ENCODE measurements at regions not wholly inside any gene's neighbourhood (a gene's known extent, or its start where the extent isn't known, plus 50 kb on each side); places are given as distances from the start of the nearest gene placed in this dataset.

DNA sequence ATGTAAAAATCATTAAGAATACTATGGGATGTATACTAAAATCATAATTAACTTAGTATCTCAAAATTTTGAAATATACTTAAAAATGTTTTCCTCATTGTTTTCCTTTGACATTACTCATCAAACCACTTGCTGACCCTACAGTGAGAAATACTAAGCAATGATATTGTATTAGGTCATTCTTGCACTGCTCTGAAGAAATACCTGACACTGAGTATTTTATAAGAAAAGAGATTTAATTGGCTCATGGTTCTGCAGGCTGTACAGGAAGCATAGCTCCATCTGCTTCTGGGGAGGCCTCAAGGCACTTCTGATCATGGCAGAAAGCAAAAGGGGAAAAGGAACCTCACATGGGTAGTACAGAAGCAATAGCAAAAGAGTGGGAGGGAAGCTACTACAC is 950.9 kb upstream of the CHORDC1 start:
- no peaks in the 10 kb centered on the region for H3K27me3 Mint-ChIP-seq
- intact Hi-C loops (cut with micrococcal nuclease), result no loop called here
- no peaks in the 10 kb centered on the region for H3K4me1 Mint-ChIP-seq

GRCh38 chr11:91170711-91171110 is 947.9 kb upstream of the CHORDC1 start:
- no peak for DNase-seq
- Mint-ChIP-seq H3K36me3 (ENCODE audit: low read depth) (no peaks in the 10 kb centered on the region), H3K27ac (no peak overlapping the region), H3K27me3 (no peaks in the 10 kb centered on the region), H3K9me3 (peaks cover 8% of the 10 kb centered on the region), H3K4me1 (no peaks in the 10 kb centered on the region), H3K4me3 (no peak overlapping the region)
- intact Hi-C loops (cut with micrococcal nuclease), result no loop called here

More for the DNA sequence above, 950.9 kb upstream of the CHORDC1 start:
- Mint-ChIP-seq H3K27ac (no peak overlapping the region), H3K4me3 (no peak overlapping the region), H3K9me3 (peaks cover 8% of the 10 kb centered on the region), H3K36me3 (ENCODE audit: low read depth) (no peaks in the 10 kb centered on the region)
- DNase-seq, result no peak

- Mint-ChIP-seq H3K9me3 (peaks cover 4% of the 10 kb centered on the region), H3K4me3 (no peak overlapping the region), H3K27me3 (no peaks in the 10 kb centered on the region), H3K27ac (no peak overlapping the region), H3K4me1 (no peaks in the 10 kb centered on the region), H3K36me3 (ENCODE audit: low read depth) (no peaks in the 10 kb centered on the region)
- intact Hi-C loops (cut with micrococcal nuclease), result no loop called here
- DNase-seq, result no peak
Measured at GRCh38 chr11:91164452-91164822, 941.6 kb upstream of the CHORDC1 start.

- H3K4me1 Mint-ChIP-seq, result no peaks in the 10 kb centered on the region
- no peak for DNase-seq
- H3K4me3 Mint-ChIP-seq, result no peak overlapping the region
- intact Hi-C loops (cut with micrococcal nuclease), result no loop called here
- no peaks in the 10 kb centered on the region for H3K36me3 Mint-ChIP-seq (ENCODE audit: low read depth)
- H3K9me3 Mint-ChIP-seq, result peaks cover 4% of the 10 kb centered on the region
- no peak overlapping the region for H3K27ac Mint-ChIP-seq
- H3K27me3 Mint-ChIP-seq, result no peaks in the 10 kb centered on the region
Measured at GRCh38 chr11:91163619-91164451, 941.0 kb upstream of the CHORDC1 start.

GRCh38 chr11:91160661-91161060 is 937.8 kb upstream of the CHORDC1 start:
- peaks cover 4% of the 10 kb centered on the region for H3K9me3 Mint-ChIP-seq
- intact Hi-C loops (cut with micrococcal nuclease), result no loop called here
- no peak for DNase-seq
- H3K4me1 Mint-ChIP-seq, result no peaks in the 10 kb centered on the region
- H3K27ac Mint-ChIP-seq, result no peak overlapping the region
- no peaks in the 10 kb centered on the region for H3K27me3 Mint-ChIP-seq
- H3K4me3 Mint-ChIP-seq, result no peak overlapping the region
- no peaks in the 10 kb centered on the region for H3K36me3 Mint-ChIP-seq (ENCODE audit: low read depth)

GRCh38 chr11:91158891-91159537 is 936.2 kb upstream of the CHORDC1 start:
- DNase-seq, result no peak
- intact Hi-C loops (cut with micrococcal nuclease), result no loop called here
- no peak overlapping the region for H3K27ac Mint-ChIP-seq
- H3K4me3 Mint-ChIP-seq, result no peak overlapping the region
- H3K4me1 Mint-ChIP-seq, result no peaks in the 10 kb centered on the region
- H3K36me3 Mint-ChIP-seq (ENCODE audit: low read depth), result no peaks in the 10 kb centered on the region
- no peaks in the 10 kb centered on the region for H3K27me3 Mint-ChIP-seq
- peaks cover 4% of the 10 kb centered on the region for H3K9me3 Mint-ChIP-seq

- Mint-ChIP-seq H3K4me1 (no peaks in the 10 kb centered on the region), H3K27ac (no peak overlapping the region), H3K27me3 (no peaks in the 10 kb centered on the region), H3K9me3 (peaks cover 4% of the 10 kb centered on the region), H3K36me3 (ENCODE audit: low read depth) (no peaks in the 10 kb centered on the region), H3K4me3 (no peak overlapping the region)
- no peak for DNase-seq
- intact Hi-C loops (cut with micrococcal nuclease), result no loop called here
Measured at GRCh38 chr11:91158297-91158696, 935.4 kb upstream of the CHORDC1 start.

DNA sequence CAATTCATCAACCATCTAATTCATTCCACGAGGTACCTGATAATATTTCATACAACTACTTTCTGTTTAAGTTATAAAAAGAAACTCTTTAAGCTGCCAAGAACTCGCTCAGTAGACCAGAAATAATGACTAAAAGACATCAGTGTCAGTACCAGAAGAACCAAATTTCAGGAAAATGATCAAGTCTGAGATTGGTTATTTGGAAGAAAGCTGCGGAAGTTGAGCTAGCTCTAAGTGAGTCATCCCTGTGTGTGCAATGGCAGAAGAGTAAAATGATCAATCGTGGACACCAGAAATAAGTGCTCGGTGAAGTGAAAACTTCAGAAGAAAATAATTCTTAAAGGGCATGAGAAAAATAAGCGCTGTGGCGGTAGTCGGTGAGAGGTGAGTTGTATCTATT is 933.2 kb upstream of the CHORDC1 start:
- H3K9me3 Mint-ChIP-seq, result peaks cover 16% of the 10 kb centered on the region
- intact Hi-C loops (cut with micrococcal nuclease), result no loop called here

DNA sequence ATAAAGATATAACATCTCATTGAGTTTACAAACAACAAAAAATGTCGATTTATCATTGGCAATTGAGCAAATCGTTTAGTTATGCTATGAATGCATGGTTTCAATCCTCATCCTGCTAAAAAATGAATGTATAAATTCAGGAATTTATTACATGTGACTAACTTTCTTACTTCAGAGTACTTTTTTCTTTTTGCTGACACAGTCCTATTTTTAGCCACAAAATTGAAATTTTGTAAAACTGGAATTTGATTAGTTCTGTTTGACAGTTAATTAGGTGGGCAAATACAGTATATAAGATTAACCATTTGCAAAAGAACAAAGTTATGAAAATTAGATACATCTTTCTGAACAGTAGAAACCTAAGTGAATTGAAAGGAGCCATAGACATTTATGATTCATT is 925.0 kb upstream of the CHORDC1 start:
- intact Hi-C loops (cut with micrococcal nuclease), result no loop called here
- H3K27me3 Mint-ChIP-seq, result no peaks in the 10 kb centered on the region
- no peak overlapping the region for H3K4me3 Mint-ChIP-seq
- no peak for DNase-seq
- no peak overlapping the region for H3K27ac Mint-ChIP-seq
- H3K4me1 Mint-ChIP-seq, result no peaks in the 10 kb centered on the region
- H3K36me3 Mint-ChIP-seq (ENCODE audit: low read depth), result no peaks in the 10 kb centered on the region
- H3K9me3 Mint-ChIP-seq, result peaks cover 16% of the 10 kb centered on the region

More for the DNA sequence above, 933.2 kb upstream of the CHORDC1 start:
- Mint-ChIP-seq H3K27ac (no peak overlapping the region), H3K4me3 (no peak overlapping the region), H3K36me3 (ENCODE audit: low read depth) (no peaks in the 10 kb centered on the region), H3K27me3 (no peaks in the 10 kb centered on the region), H3K4me1 (no peaks in the 10 kb centered on the region)
- DNase-seq, result no peak

- intact Hi-C loops (cut with micrococcal nuclease), result no loop called here
- no peak for DNase-seq
- Mint-ChIP-seq H3K4me3 (no peak overlapping the region), H3K27me3 (no peaks in the 10 kb centered on the region), H3K36me3 (ENCODE audit: low read depth) (no peaks in the 10 kb centered on the region), H3K4me1 (no peaks in the 10 kb centered on the region), H3K9me3 (no peaks in the 10 kb centered on the region), H3K27ac (no peak overlapping the region)
Measured at GRCh38 chr11:91141655-91142054, 918.8 kb upstream of the CHORDC1 start.

DNA sequence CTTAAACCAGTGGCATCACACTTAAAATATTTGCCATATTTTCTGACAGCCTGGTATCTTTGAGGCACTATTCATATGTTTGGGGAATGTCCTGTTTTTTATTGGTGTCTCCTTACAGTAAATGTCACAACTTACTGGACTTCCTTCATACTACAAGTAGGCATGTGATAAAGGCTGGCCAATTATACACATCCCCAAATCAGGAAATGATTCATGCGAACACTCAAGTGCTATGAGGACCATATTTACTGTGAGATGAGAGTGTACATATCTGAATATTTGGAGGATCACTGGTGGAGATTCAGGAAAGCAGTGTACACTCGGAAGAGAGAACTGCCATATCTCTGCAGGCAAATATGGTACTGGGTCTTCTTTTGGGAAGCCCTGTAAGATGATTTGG is 913.8 kb upstream of the CHORDC1 start:
- Mint-ChIP-seq H3K27me3 (no peaks in the 10 kb centered on the region), H3K9me3 (no peaks in the 10 kb centered on the region), H3K27ac (no peak overlapping the region), H3K36me3 (ENCODE audit: low read depth) (no peaks in the 10 kb centered on the region), H3K4me1 (no peaks in the 10 kb centered on the region), H3K4me3 (no peak overlapping the region)
- intact Hi-C loops (cut with micrococcal nuclease), result no loop called here
- no peak for DNase-seq

GRCh38 chr11:91133361-91133760 is 910.5 kb upstream of the CHORDC1 start:
- Mint-ChIP-seq H3K27ac (no peak overlapping the region), H3K4me3 (no peak overlapping the region), H3K9me3 (no peaks in the 10 kb centered on the region), H3K36me3 (ENCODE audit: low read depth) (no peaks in the 10 kb centered on the region), H3K4me1 (no peaks in the 10 kb centered on the region), H3K27me3 (no peaks in the 10 kb centered on the region)
- intact Hi-C loops (cut with micrococcal nuclease), result no loop called here
- DNase-seq, result no peak

DNA sequence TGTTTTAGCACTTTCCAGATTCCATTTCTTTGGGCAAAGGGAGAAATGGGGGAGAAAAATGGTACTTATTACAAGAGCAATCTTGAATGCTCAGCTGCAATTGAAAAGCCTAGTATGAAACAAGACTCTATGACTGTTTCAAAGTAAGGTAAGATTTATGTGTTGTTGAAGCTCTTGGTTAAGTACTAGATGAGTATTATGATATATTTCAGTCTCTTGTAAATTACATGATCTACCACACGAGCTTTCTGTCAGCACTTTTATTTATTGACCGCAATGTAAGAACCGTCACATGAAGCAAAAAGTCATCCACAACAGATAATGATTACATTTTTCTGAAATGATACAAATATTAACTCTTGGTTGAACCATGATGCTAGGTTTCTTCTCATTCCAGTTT is 906.7 kb upstream of the CHORDC1 start:
- Mint-ChIP-seq H3K4me3 (no peak overlapping the region), H3K27me3 (no peaks in the 10 kb centered on the region), H3K27ac (no peak overlapping the region), H3K9me3 (peaks cover 8% of the 10 kb centered on the region), H3K4me1 (no peaks in the 10 kb centered on the region), H3K36me3 (ENCODE audit: low read depth) (no peaks in the 10 kb centered on the region)
- intact Hi-C loops (cut with micrococcal nuclease), result no loop called here
- no peak for DNase-seq

- Mint-ChIP-seq H3K36me3 (ENCODE audit: low read depth) (no peaks in the 10 kb centered on the region), H3K4me3 (no peak overlapping the region), H3K27me3 (no peaks in the 10 kb centered on the region), H3K9me3 (peaks cover 8% of the 10 kb centered on the region), H3K27ac (no peak overlapping the region), H3K4me1 (no peaks in the 10 kb centered on the region)
- intact Hi-C loops (cut with micrococcal nuclease), result no loop called here
- DNase-seq, result no peak
Measured at GRCh38 chr11:91124363-91124762, 901.5 kb upstream of the CHORDC1 start.

- Mint-ChIP-seq H3K36me3 (ENCODE audit: low read depth) (no peaks in the 10 kb centered on the region), H3K27ac (no peak overlapping the region), H3K9me3 (peaks cover 12% of the 10 kb centered on the region), H3K27me3 (no peaks in the 10 kb centered on the region), H3K4me1 (no peaks in the 10 kb centered on the region), H3K4me3 (no peak overlapping the region)
- no peak for DNase-seq
- intact Hi-C loops (cut with micrococcal nuclease), result no loop called here
Measured at GRCh38 chr11:91115116-91115515, 892.3 kb upstream of the CHORDC1 start.

All from activated CD4-positive, alpha-beta T cell treated with anti-CD3 and anti-CD28 coated beads, Interleukin-2, amount 10 ng/mL, durations not matched to agents 24 days and 14 days (primary cell).